ENCODE measurements at regions not wholly inside any gene's neighbourhood (a gene's known extent, or its start where the extent isn't known, plus 50 kb on each side); places are given as distances from the start of the nearest gene placed in this dataset.
"Not testable (repeated sequence)": the region's sequence is repeated elsewhere in the genome, so short reads cannot be mapped to it uniquely, and the experiment has no call there.

- no peak for DNase-seq (ENCODE audit: low read depth)
Measured at GRCh38 chr15:62413153-62413552, 248.1 kb upstream of the C2CD4B start.

- no peak for DNase-seq (ENCODE audit: low read depth)
Measured at GRCh38 chr15:62413786-62414185, 248.7 kb upstream of the C2CD4B start.

DNA sequence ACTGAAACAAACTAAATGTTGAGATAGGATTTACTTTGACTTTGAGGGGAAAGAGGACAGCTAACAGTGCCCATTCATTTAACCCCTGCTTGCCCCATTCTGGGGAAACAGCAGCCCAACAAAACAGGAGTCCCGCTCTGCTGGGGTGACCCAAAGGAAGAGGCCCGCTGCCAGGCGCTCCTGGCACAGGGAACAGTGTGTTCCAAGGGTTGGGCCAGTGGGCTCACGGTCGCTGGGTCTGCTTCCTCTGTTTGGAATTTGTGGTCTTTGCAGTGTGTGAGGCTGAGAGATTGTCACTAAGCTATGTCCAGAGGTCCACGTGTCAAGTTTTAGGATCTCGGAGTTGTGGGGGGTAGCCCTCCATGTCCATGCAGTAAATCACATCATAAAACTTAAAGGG, 250.4 kb upstream of the C2CD4B start:
- no peak for DNase-seq (ENCODE audit: low read depth)

- DNase-seq (ENCODE audit: low read depth), result no peak
Measured at GRCh38 chr15:62416526-62416925, 251.4 kb upstream of the C2CD4B start.

DNA sequence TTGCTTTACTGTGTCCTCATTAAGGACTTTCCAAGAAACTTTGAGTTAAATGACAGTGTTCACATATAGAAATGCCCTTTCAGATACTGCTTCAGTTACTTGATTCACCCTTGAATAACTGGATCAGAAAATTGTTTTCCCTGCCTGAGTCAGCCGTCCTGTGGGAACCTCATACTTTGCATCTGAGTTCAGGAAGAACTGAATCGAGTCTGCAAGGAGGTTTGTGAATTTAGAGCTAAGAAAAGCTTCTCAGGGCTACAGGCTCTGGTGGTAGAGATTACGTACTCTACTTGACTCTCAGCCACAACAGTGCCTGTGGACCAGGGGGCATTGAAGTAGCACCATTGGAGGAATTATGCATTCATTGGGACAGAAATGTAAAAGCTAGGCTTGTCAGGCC, 252.4 kb upstream of the C2CD4B start:
- no peak for DNase-seq (ENCODE audit: low read depth)

GRCh38 chr15:62418496-62418895, 253.4 kb upstream of the C2CD4B start:
- DNase-seq (ENCODE audit: low read depth), result not testable (repeated sequence)

GRCh38 chr15:62419192-62419591, 254.1 kb upstream of the C2CD4B start:
- no peak for DNase-seq (ENCODE audit: low read depth)

DNA sequence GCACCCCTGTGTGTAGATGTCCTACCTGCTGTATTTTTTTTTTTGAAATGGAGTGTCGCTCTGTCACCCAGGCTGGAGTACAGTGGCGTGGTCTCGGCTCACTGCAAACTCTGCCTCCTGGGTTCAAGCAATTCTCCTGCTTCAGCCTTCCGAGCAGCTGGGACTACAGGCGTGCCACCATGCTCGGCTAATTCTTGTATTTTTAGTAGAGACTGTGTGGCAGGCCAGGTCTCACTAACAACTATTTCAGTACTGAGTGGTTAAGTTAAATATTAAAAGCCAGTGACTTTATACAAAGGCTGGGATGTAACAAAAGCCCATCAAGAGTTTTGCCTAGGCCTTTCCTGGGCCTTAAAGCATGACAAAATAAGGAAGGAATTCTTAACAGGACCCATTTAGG, 255.3 kb upstream of the C2CD4B start:
- DNase-seq (ENCODE audit: low read depth), result not testable (repeated sequence)

GRCh38 chr15:62421289-62421688, 256.2 kb upstream of the C2CD4B start:
- DNase-seq (ENCODE audit: low read depth), result no peak

- no peak for DNase-seq (ENCODE audit: low read depth)
Measured at GRCh38 chr15:62426387-62426956, 261.4 kb upstream of the C2CD4B start.

DNA sequence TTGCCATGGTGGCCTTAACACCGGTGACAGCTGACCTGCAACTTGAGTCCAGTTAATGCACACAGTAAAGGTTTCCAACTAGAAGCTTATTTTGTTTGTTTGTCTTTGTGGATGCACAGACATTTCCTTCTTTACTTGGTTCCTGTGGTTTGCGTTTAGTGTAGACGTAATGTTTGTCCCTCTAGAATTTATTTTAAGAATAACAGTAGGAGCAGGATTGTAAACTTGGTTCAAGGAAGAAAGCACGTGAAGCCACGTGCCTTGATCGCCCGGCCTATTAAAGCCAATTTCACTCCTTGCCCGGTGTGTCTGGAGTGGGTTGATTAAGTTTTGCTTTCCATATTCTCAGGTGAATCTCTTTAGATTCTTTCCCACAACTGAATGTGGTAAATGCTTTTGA, 263.2 kb upstream of the C2CD4B start:
- no peak for DNase-seq (ENCODE audit: low read depth)

DNA sequence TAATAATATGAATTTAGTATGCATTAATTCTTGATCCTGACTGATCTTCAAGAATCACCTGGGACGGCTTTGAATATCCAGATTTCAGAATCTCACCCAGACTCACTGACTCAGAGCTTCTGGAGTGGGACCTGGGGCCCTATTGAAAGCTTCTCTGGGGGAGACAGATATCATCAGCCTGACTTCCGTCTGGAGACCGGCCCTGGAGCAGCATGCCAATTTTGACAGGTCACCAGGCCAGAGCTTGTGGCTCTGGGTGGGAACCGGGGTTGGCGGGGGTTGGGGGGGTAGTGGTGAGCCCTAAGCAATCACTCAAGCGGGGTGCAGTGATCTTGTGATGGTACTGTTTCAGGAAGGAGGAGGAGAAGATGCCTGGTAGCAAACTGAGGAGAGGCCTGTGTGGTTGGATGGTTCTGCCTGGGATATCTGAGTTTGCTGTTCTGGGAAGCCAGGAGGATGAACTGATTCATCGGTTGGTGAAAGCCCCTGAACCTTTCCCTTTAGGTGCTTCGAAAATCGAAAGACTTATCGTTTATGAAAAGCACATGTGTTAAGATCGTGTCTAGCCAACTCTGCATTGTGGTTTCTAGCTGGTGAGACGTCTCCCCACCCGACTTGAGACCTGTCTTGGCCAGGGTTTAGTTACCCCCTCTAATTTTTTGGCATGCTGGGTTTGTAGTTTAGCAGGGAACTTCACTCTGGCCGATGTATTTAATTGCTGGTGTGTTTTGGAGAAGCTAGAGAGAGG, 263.9 kb upstream of the C2CD4B start:
- no peak for DNase-seq (ENCODE audit: low read depth)

DNA sequence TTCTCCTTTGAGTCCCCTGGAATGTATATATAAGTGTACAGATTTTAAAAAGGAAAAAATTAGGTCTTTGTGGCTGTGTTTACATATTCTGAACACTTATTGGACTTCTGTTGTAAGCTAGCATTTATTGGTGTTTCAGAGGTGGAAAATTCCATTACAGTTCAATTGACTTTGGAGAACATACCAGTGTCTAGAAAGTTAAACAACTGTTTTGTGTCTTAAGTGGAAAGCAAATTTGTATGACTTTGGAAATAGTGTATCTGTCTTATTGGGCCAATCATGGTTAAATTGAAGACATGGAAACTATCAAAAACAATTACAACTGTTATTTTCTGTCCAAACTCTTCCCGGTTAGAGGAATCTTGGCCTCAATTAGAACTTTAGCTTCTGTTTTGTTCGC, 265.0 kb upstream of the C2CD4B start:
- DNase-seq (ENCODE audit: low read depth), result no peak

GRCh38 chr15:62430552-62430951, 265.5 kb upstream of the C2CD4B start:
- DNase-seq (ENCODE audit: low read depth), result no peak

DNA sequence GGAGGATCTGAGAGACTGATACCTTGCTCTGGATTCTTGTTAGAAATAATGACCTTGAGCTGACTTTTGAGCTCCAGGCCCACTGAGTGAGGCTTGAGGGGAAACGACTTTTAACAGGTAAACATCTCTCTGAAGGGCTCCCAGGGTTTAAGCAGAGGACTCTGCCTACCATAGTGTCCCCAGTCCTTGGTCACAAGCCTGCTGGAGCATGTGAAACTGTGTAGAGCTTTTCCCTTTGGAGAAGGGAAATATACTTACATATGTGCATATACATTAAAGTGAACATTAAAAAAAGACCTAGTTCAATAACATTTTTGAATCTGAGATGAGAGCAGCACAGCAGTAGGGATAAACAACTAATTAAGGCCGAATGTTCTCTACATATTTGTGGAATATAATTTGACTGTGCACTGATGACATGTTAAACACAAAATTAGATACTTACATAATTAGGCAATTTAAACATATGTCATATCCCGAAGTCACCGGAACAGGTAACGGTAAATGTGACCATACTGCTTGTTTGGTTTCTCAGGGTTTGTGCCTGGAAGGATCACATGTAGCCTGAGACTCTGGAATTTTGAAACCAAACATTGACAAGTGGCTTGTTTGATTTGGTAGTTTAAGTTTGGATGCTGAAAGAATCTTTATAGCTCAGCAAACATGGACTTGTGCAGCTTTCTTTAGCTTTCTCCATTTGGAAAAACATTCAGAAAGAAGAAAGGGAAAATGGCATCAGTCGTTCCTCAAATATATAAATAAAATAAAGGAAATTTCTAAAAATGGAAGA, 266.1 kb upstream of the C2CD4B start:
- no peak for DNase-seq (ENCODE audit: low read depth)

GRCh38 chr15:62431817-62432216, 266.7 kb upstream of the C2CD4B start:
- no peak for DNase-seq (ENCODE audit: low read depth)

GRCh38 chr15:62432702-62433398, 267.8 kb upstream of the C2CD4B start:
- no peak for DNase-seq (ENCODE audit: low read depth)

- no peak for DNase-seq (ENCODE audit: low read depth)
Measured at GRCh38 chr15:62436235-62436634, 271.1 kb upstream of the C2CD4B start.

DNA sequence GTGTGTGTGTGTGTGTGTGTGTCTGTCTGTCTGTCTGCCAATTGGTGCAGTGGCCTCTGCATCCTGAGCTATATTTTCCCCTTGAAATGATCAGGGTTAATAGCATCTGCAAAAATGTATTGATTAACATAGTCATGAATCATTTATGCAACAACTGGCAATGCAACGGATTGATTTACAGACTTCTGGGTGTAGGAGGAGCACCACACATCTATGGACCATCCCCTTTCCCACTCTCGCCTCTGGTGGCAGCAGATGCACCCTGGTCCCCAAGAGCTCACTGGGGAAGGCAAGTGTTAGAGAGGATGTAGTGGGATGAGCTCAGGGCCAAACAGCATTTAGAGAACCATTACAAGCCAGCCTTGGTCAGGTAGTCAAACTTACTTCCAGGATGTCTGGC, 272.7 kb upstream of the C2CD4B start:
- no peak for DNase-seq (ENCODE audit: low read depth)

DNA sequence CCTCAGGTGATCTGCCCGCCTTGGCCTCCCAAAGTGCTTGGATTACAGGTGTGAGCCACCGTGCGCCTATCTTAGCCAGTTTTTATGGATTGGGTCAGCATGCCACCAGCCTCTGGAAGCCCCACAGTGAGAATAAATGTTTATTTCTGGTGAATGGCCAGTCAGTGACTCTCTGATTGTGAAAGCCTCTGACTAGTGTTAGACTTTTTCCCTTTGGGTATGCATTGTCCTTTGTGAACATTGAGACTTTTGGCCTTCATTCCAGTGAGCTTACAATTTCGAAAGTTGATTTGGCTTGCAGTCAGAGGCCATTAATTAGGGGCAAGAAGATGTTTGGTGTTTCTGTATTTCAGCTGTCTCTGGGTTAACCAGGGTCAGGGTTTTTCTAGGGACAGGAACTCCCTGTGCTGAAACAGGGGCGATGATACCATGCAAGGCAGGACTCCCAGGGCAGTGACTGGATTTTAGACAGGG, 274.5 kb upstream of the C2CD4B start:
- no peak for DNase-seq (ENCODE audit: low read depth)

DNA sequence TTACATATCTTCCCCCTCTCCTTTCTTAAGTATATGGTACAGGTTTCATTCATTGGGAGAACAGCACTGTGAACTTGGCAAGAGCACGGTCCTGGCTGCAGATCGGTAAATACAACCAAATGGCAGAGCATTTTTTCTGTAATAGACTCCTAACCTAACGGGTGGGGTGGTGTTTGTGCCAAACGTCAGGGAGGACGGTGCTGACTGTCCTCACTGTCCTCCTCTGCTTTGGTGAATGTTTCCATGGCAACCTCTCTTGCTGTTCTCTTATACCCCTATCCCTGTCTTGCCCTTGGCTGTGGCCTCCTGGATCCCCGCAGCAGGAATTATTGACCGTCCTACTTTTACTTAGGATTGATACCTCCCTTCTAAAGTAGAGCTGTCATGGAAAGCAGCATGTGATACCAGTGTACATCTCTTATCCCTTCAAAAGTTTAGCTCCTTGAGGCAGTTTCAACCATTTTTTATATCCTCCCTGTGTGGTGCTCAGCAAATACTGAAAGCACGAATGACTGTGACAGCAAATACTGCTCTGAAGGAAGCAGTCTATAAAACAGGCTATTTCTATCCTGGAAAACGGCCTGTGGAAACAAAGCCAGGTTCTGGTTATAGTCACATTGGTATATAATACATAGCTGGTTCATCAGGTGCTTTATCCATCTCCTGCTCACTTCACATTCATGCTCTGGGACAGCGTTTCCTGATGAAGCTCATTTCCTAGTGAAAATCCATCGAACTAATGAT, 275.4 kb upstream of the C2CD4B start:
- DNase-seq (ENCODE audit: low read depth), result no peak

Measured in stimulated activated CD8-positive, alpha-beta memory T cell treated with anti-CD3 and anti-CD28 coated beads, Interleukin-12 subunit alpha, Interleukin-12 subunit beta, amount 100 ng/mL, for 1 hour (primary cell).